T47D (cell line): ENCODE measurements at regions not wholly inside any gene's neighbourhood (a gene's known extent, or its start where the extent isn't known, plus 50 kb on each side); places are given as distances from the start of the nearest gene placed in this dataset.
"Not testable (repeated sequence)": the region's sequence is repeated elsewhere in the genome, so short reads cannot be mapped to it uniquely, and the experiment has no call there.

ENCODE experiments used
- DNase-seq, 2 experiments: peaks; one replicate each; pipeline versions ENCODE4 v3.0.0 to v3.0.0-alpha.2; 2011 to 2012; ENCODE audit warnings: low read depth in 1 of 2, low spot score in 1 of 2
- JUND ChIP-seq: IDR thresholded peaks from 2 replicates; pipeline ENCODE4 v1.6.1; 2012; ENCODE audit warnings: low read depth
- in situ Hi-C: cut with HindIII; loops from 2 replicates; pipeline ENCODE4 v1.10.0; 2016; ENCODE audit warnings: low sequenced_read_pairs, low pct_unique_long_range_greater_than_20kb

- in situ Hi-C loops, result no loop called here
- DNase-seq, result no peak
- TF ChIP-seq JUND, result no peak
Measured at GRCh38 chr5:166267907-166268306, 2023.5 kb upstream of the WWC1 start.

- in situ Hi-C loops, result no loop called here
- no peak for TF ChIP-seq JUND
- DNase-seq, result no peak
Measured at GRCh38 chr5:166270712-166271111, 2020.7 kb upstream of the WWC1 start.

GRCh38 chr5:166276006-166276405, 2015.4 kb upstream of the WWC1 start:
- DNase-seq, result no peak
- TF ChIP-seq JUND, result no peak
- in situ Hi-C loops, result no loop called here

GRCh38 chr5:166279828-166280227, 2011.6 kb upstream of the WWC1 start:
- TF ChIP-seq JUND, result no peak
- DNase-seq, result no peak
- in situ Hi-C loops, result no loop called here

- no peak for TF ChIP-seq JUND
- DNase-seq, result no peak
- in situ Hi-C loops, result no loop called here
Measured at GRCh38 chr5:166281433-166281832, 2010.0 kb upstream of the WWC1 start.

- in situ Hi-C loops, result no loop called here
- DNase-seq, result no peak
- TF ChIP-seq JUND, result no peak
Measured at GRCh38 chr5:166282939-166283338, 2008.5 kb upstream of the WWC1 start.

GRCh38 chr5:166285361-166285760, 2006.1 kb upstream of the WWC1 start:
- TF ChIP-seq JUND, result no peak
- in situ Hi-C loops, result no loop called here
- DNase-seq, result no peak

- TF ChIP-seq JUND, result no peak
- in situ Hi-C loops, result no loop called here
- no peak for DNase-seq
Measured at GRCh38 chr5:166286832-166287231, 2004.6 kb upstream of the WWC1 start.

GRCh38 chr5:166287866-166288265, 2003.6 kb upstream of the WWC1 start:
- no peak for TF ChIP-seq JUND
- no peak for DNase-seq
- in situ Hi-C loops, result no loop called here

- DNase-seq, in situ Hi-C loops: not testable (repeated sequence)
Measured at GRCh38 chr5:166291800-166292199, 1999.6 kb upstream of the WWC1 start.

GRCh38 chr5:166293892-166294291, 1997.6 kb upstream of the WWC1 start:
- in situ Hi-C loops, result no loop called here
- no peak for DNase-seq
- no peak for TF ChIP-seq JUND

- DNase-seq, result no peak
- TF ChIP-seq JUND, result no peak
- in situ Hi-C loops, result no loop called here
Measured at GRCh38 chr5:166302166-166302565, 1989.3 kb upstream of the WWC1 start.

GRCh38 chr5:166317425-166317824, 1974.0 kb upstream of the WWC1 start:
- no peak for DNase-seq
- in situ Hi-C loops, result no loop called here
- no peak for TF ChIP-seq JUND

GRCh38 chr5:166320920-166321480, 1970.4 kb upstream of the WWC1 start:
- no peak for TF ChIP-seq JUND
- no peak for DNase-seq
- in situ Hi-C loops, result no loop called here

GRCh38 chr5:166324372-166324771, 1967.1 kb upstream of the WWC1 start:
- in situ Hi-C loops, result no loop called here
- DNase-seq, result no peak
- no peak for TF ChIP-seq JUND
